Tibial nerve (tissue), 4 donors: ENCODE measurements at regions not wholly inside any gene's neighbourhood (a gene's known extent, or its start where the extent isn't known, plus 50 kb on each side); places are given as distances from the start of the nearest gene placed in this dataset.

Source experiments
- DNase-seq, 2 donors: peaks; one replicate each; pipeline ENCODE4 v3.0.0-alpha.2; 2019; ENCODE audit warnings: low spot score in 2 of 2
- H3K27ac ChIP-seq, 4 donors: fragments of 200-600 bp; sonication (generic) in 3 of 4; one replicate each; pipeline ENCODE4 v1.5.1; 2017 to 2019; ENCODE audit warnings: mild to moderate bottlenecking in 1 of 4
- H3K27me3 ChIP-seq, 2 donors: fragments of 200-600 bp; sonication (generic) in 1 of 2; one replicate each; pipeline versions ENCODE4 v1.5.1 to v1.6.0; 2017 to 2019
- H3K36me3 ChIP-seq, 3 donors: fragments of 200-600 bp; sonication (generic); one replicate each; pipeline ENCODE4 v1.5.1; 2018 to 2019
- H3K4me1 ChIP-seq, 4 donors: fragments of 200-600 bp; sonication (generic) in 3 of 4; one replicate each; pipeline ENCODE4 v1.5.1; 2017 to 2019
- H3K4me3 ChIP-seq, 4 donors: fragments of 200-600 bp; sonication (generic) in 3 of 4; one replicate each; pipeline ENCODE4 v1.5.1; 2017 to 2019; ENCODE audit warnings: mild to moderate bottlenecking in 1 of 4, moderate library complexity in 1 of 4
- H3K9me3 ChIP-seq, 4 donors: fragments of 200-600 bp; sonication (generic) in 3 of 4; one replicate each; pipeline ENCODE4 v1.5.1; 2017 to 2019
- CTCF ChIP-seq, 5 experiments: fragments of 200-600 bp in 3 of 5; fragments of 450-650 bp in 2 of 5; sonication (generic) in 3 of 5; IDR thresholded peaks; one replicate each; pipeline ENCODE4 v1.5.1; 2016 to 2019; ENCODE audit warnings: antibody characterized with exemption in 5 of 5, mild to moderate bottlenecking in 3 of 5, moderate library complexity in 2 of 5
- EP300 ChIP-seq, 2 donors: sonication (generic); formaldehyde crosslinking; IDR thresholded peaks; one replicate each; pipeline ENCODE4 v1.6.1; 2017; ENCODE audit warnings: antibody characterized with exemption in 2 of 2, mild to moderate bottlenecking in 1 of 2
- POLR2A ChIP-seq, 2 donors: fragments of 450-650 bp; IDR thresholded peaks; one replicate each; pipeline ENCODE4 v1.6.1; 2017; ENCODE audit warnings: antibody characterized with exemption in 2 of 2, mild to moderate bottlenecking in 2 of 2, moderate library complexity in 2 of 2
- WGBS, 2 donors: methylation state at CpG; one replicate each; pipeline ENCODE4 v1.1.5; 2018; 5-methylcytosine and 5-hydroxymethylcytosine counted together

- H3K9me3 ChIP-seq = peaks cover 0 to 2% (median 0%) of the 10 kb centered on the region in 4 donors
- H3K4me3 ChIP-seq = no peak overlapping the region
- no peaks in the 10 kb centered on the region for H3K36me3 ChIP-seq
- DNase-seq = no peak
- TF ChIP-seq POLR2A (IDR thresholded peaks at IDR 0.05) = no peak
- no peak for TF ChIP-seq CTCF (IDR thresholded peaks at IDR 0.05)
- TF ChIP-seq EP300 (IDR thresholded peaks at IDR 0.05) = no peak
- H3K27me3 ChIP-seq = no peaks in the 10 kb centered on the region
- no peaks in the 10 kb centered on the region for H3K4me1 ChIP-seq
- H3K27ac ChIP-seq = no peak overlapping the region
Measured at GRCh38 chr14:27314231-27314630, 716.4 kb upstream of the NOVA1 start.

GRCh38 chr14:27315477-27315876, 717.6 kb upstream of the NOVA1 start:
- Histone ChIP-seq H3K27me3 (no peaks in the 10 kb centered on the region), H3K4me3 (no peak overlapping the region), H3K4me1 (no peaks in the 10 kb centered on the region), H3K27ac (no peak overlapping the region), H3K36me3 (no peaks in the 10 kb centered on the region), H3K9me3 (no peaks in the 10 kb centered on the region)
- no peak for DNase-seq
- 83 to 89% methylated on average over 4 of the region's 4 CpGs for WGBS, 2 donors
- TF ChIP-seq POLR2A (IDR thresholded peaks at IDR 0.05) = no peak
- TF ChIP-seq EP300 (IDR thresholded peaks at IDR 0.05) = no peak
- TF ChIP-seq CTCF (IDR thresholded peaks at IDR 0.05) = no peak

- DNase-seq = no peak
- TF ChIP-seq EP300 (IDR thresholded peaks at IDR 0.05) (no peak), POLR2A (IDR thresholded peaks at IDR 0.05) (no peak), CTCF (IDR thresholded peaks at IDR 0.05) (no peak)
- Histone ChIP-seq H3K9me3 (no peaks in the 10 kb centered on the region), H3K27me3 (no peaks in the 10 kb centered on the region), H3K27ac (no peak overlapping the region), H3K4me3 (no peak overlapping the region), H3K36me3 (no peaks in the 10 kb centered on the region), H3K4me1 (no peaks in the 10 kb centered on the region)
Measured at GRCh38 chr14:27315947-27316346, 718.1 kb upstream of the NOVA1 start.

- no peak for DNase-seq
- Histone ChIP-seq H3K9me3 (no peaks in the 10 kb centered on the region), H3K36me3 (no peaks in the 10 kb centered on the region), H3K27me3 (no peaks in the 10 kb centered on the region), H3K4me1 (no peaks in the 10 kb centered on the region), H3K4me3 (no peak overlapping the region), H3K27ac (no peak overlapping the region)
- WGBS, 2 donors = 88 to 91% methylated on average over 1 of the region's 1 CpG
- TF ChIP-seq EP300 (IDR thresholded peaks at IDR 0.05) = no peak
- no peak for TF ChIP-seq CTCF (IDR thresholded peaks at IDR 0.05)
- TF ChIP-seq POLR2A (IDR thresholded peaks at IDR 0.05) = no peak
Measured at GRCh38 chr14:27318774-27319420, 721.1 kb upstream of the NOVA1 start.

- Histone ChIP-seq H3K9me3 (peaks cover 0 to 8% (median 2%) of the 10 kb centered on the region in 4 donors), H3K27me3 (no peaks in the 10 kb centered on the region), H3K4me3 (no peak overlapping the region), H3K36me3 (no peaks in the 10 kb centered on the region), H3K27ac (no peak overlapping the region), H3K4me1 (no peaks in the 10 kb centered on the region)
- no peak for TF ChIP-seq EP300 (IDR thresholded peaks at IDR 0.05)
- no peak for TF ChIP-seq POLR2A (IDR thresholded peaks at IDR 0.05)
- no peak for TF ChIP-seq CTCF (IDR thresholded peaks at IDR 0.05)
- DNase-seq = no peak
Measured at GRCh38 chr14:27320261-27320660, 722.4 kb upstream of the NOVA1 start.
